Peyer's patch (tissue), 4 donors: ENCODE measurements at regions not wholly inside any gene's neighbourhood (a gene's known extent, or its start where the extent isn't known, plus 50 kb on each side); places are given as distances from the start of the nearest gene placed in this dataset.

Experiments used
- CTCF ChIP-seq, 6 experiments: fragments of 450-650 bp in 4 of 6; fragments of 200-600 bp in 2 of 6; sonication (generic) in 1 of 6; IDR thresholded peaks; one replicate each; pipeline ENCODE4 v1.5.1; 2017 to 2019; ENCODE audit warnings: antibody characterized with exemption in 6 of 6, mild to moderate bottlenecking in 3 of 6, moderate library complexity in 1 of 6
- POLR2A ChIP-seq, 2 donors: fragments of 450-650 bp; IDR thresholded peaks; one replicate each; pipeline ENCODE4 v1.5.1; 2017; ENCODE audit warnings: antibody characterized with exemption in 2 of 2, mild to moderate bottlenecking in 2 of 2, moderate library complexity in 2 of 2

- no peak for TF ChIP-seq CTCF (IDR thresholded peaks at IDR 0.05)
- no peak for TF ChIP-seq POLR2A (IDR thresholded peaks at IDR 0.05)
Observed at GRCh38 chr9:29322240-29322639, 1749.0 kb upstream of the C9orf72 start.
